NB4 (cell line): ENCODE measurements at regions not wholly inside any gene's neighbourhood (a gene's known extent, or its start where the extent isn't known, plus 50 kb on each side); places are given as distances from the start of the nearest gene placed in this dataset.

ENCODE experiments used
- MYC ChIP-seq: IDR thresholded peaks from 2 replicates; pipeline ENCODE4 v1.6.1; 2011; ENCODE audit warnings: low read depth, low read length
- POLR2A ChIP-seq: IDR thresholded peaks from 2 replicates; pipeline ENCODE4 v1.6.1; 2011; ENCODE audit warnings: mild to moderate bottlenecking; ENCODE audit not compliant: insufficient read length; ENCODE audit errors: extremely low read depth
- TF ChIP-seq, protein P1 (sequence below): IDR thresholded peaks from one replicate; pipeline ENCODE4 v1.5.1; 2012; ENCODE audit warnings: low read depth, low read length
- TF ChIP-seq, protein P2 (sequence below): IDR thresholded peaks from 2 replicates; pipeline ENCODE4 v1.6.1; 2011; ENCODE audit warnings: low read depth, low read length

DNA sequence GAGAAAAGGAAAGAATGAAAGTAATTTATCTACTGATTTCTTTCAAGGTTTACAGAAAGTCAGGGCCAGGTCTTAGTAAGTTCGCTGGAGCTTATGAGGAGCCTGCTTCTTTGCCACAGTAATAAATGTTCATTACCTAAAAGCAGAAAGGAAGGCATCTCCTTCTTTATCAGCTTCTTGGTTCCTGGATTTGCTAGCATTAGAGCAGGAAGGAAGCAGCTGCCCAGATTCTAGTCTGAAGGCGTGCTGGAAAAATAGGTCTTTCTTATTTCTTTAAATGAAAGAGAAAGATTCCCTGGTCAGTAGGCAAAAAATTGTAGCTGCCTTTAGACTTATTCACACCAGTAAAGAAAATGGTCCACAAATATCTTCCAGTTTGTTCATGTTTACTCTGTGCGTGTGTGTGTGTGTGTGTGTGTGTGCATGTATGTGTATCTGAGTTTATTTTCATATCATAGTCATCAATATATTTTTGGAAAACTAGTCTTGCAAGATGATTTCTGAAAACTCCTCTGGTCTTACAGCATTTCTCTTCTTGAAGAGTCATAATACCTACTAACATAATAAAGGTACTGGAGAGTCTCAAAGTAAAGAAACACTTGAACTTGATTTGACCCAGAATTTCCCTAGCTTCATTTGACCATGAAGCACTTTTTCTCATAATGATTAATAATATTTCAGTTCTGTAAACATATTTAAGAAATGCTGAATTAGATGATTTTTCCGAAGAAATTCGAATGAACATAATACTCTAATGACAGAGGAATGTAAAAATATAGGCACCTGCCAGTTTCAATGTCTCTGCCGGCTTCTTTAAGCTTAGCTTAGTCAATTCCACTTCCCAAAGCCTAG lies 255.3 kb upstream of the ZPLD1 start:
- TF ChIP-seq, protein P1, sequence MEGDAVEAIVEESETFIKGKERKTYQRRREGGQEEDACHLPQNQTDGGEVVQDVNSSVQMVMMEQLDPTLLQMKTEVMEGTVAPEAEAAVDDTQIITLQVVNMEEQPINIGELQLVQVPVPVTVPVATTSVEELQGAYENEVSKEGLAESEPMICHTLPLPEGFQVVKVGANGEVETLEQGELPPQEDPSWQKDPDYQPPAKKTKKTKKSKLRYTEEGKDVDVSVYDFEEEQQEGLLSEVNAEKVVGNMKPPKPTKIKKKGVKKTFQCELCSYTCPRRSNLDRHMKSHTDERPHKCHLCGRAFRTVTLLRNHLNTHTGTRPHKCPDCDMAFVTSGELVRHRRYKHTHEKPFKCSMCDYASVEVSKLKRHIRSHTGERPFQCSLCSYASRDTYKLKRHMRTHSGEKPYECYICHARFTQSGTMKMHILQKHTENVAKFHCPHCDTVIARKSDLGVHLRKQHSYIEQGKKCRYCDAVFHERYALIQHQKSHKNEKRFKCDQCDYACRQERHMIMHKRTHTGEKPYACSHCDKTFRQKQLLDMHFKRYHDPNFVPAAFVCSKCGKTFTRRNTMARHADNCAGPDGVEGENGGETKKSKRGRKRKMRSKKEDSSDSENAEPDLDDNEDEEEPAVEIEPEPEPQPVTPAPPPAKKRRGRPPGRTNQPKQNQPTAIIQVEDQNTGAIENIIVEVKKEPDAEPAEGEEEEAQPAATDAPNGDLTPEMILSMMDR: no peak
- TF ChIP-seq POLR2A (no peak), MYC (no peak)
- TF ChIP-seq, protein P2, sequence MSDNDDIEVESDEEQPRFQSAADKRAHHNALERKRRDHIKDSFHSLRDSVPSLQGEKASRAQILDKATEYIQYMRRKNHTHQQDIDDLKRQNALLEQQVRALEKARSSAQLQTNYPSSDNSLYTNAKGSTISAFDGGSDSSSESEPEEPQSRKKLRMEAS: no peak
